ENCODE measurements at regions not wholly inside any gene's neighbourhood (a gene's known extent, or its start where the extent isn't known, plus 50 kb on each side); places are given as distances from the start of the nearest gene placed in this dataset.

DNA sequence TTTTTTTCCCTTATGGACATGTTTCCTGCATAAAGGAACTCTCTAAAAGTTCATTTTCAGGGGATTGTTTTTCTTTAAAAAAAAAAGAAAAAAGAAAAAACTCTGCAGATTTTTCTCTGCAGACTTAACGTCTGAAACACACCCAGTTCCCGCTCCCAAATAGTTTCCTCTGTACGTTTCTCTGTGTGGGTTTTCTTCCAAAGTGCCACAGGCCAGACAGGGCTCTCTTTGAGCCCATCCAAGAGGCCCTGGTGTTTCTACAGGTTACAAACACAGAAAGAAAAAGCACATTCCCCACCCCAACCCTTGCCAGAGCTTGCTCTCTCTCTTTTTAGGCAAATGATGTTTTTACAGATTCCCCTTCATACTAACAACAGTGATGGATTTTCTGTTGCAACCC, 258.6 kb downstream of the FNDC1 start:
- ChIA-PET POLR2A (no interaction called here), CTCF (no interaction called here)
- TF ChIP-seq CTCF (IDR thresholded peaks at IDR 0.05; ENCODE audit: low read depth, low read length): no peak
- no peak for DNase-seq (ENCODE audit: low read depth, low spot score)
- no peak overlapping the region for H3K4me3 ChIP-seq (ENCODE audit: low read depth, low read length)
- H3K27ac ChIP-seq (ENCODE audit: low read depth, low read length): no peak overlapping the region
- H3K27me3 ChIP-seq (ENCODE audit: control insufficient read depth, insufficient read depth, low read length): peaks cover 3% of the 10 kb centered on the region
- H3K9me3 ChIP-seq (ENCODE audit: control insufficient read depth, insufficient read depth, low read length): no peaks in the 10 kb centered on the region

DNA sequence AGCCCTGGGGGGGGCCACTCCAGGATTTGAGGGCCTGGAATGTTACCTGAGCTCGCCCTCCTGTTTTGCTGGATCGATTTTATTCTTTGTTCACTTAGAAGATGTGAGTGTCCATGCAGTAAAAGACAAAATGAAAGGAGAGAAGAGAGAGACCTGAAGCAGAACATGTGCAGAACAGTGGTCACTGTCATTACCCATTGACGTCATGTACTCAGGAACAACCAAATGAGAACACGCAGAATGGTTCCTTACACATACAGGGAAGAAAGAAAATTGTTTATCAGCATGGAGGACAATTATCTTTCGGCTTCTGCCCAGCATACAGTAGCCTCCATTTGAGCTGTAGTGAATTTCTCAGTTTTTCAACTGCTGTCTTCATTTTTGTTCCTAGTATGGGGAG, 258.1 kb downstream of the FNDC1 start:
- peaks cover 3% of the 10 kb centered on the region for H3K27me3 ChIP-seq (ENCODE audit: control insufficient read depth, insufficient read depth, low read length)
- no peak for DNase-seq (ENCODE audit: low read depth, low spot score)
- H3K4me3 ChIP-seq (ENCODE audit: low read depth, low read length): no peak overlapping the region
- H3K9me3 ChIP-seq (ENCODE audit: control insufficient read depth, insufficient read depth, low read length): no peaks in the 10 kb centered on the region; the same call in 1 of the 2 replicates
- POLR2A ChIA-PET: no interaction called here
- CTCF ChIA-PET: no interaction called here
- H3K27ac ChIP-seq (ENCODE audit: low read depth, low read length): no peak overlapping the region
- TF ChIP-seq CTCF (IDR thresholded peaks at IDR 0.05; ENCODE audit: low read depth, low read length): no peak

DNA sequence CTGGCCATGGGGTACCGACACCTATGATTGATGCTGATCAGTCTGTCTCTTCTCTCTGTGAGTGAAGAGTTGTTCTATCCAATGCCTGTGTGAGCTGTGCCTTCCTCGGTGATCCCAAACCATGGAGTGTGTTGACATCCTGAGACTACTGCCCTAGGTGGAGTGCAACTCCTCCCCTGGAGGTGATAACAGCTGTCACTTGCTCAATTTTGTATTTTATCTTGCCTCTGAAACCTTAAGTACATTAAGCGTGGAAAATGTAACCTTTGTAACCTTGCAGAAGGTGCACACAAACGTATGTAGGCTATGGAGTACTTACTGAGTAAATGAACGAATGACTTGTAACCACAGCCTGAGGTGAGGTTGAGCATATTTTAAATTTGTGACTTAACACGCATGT, 256.2 kb downstream of the FNDC1 start:
- H3K9me3 ChIP-seq (ENCODE audit: control insufficient read depth, insufficient read depth, low read length): peaks cover 3% of the 10 kb centered on the region; the same call in 1 of the 2 replicates
- ChIA-PET POLR2A (no interaction called here), CTCF (no interaction called here)
- no peak for TF ChIP-seq CTCF (IDR thresholded peaks at IDR 0.05; ENCODE audit: low read depth, low read length)
- H3K27me3 ChIP-seq (ENCODE audit: control insufficient read depth, insufficient read depth, low read length): peaks cover 3% of the 10 kb centered on the region
- no peak for DNase-seq (ENCODE audit: low read depth, low spot score)
- no peak overlapping the region for H3K27ac ChIP-seq (ENCODE audit: low read depth, low read length)
- no peak overlapping the region for H3K4me3 ChIP-seq (ENCODE audit: low read depth, low read length)

DNA sequence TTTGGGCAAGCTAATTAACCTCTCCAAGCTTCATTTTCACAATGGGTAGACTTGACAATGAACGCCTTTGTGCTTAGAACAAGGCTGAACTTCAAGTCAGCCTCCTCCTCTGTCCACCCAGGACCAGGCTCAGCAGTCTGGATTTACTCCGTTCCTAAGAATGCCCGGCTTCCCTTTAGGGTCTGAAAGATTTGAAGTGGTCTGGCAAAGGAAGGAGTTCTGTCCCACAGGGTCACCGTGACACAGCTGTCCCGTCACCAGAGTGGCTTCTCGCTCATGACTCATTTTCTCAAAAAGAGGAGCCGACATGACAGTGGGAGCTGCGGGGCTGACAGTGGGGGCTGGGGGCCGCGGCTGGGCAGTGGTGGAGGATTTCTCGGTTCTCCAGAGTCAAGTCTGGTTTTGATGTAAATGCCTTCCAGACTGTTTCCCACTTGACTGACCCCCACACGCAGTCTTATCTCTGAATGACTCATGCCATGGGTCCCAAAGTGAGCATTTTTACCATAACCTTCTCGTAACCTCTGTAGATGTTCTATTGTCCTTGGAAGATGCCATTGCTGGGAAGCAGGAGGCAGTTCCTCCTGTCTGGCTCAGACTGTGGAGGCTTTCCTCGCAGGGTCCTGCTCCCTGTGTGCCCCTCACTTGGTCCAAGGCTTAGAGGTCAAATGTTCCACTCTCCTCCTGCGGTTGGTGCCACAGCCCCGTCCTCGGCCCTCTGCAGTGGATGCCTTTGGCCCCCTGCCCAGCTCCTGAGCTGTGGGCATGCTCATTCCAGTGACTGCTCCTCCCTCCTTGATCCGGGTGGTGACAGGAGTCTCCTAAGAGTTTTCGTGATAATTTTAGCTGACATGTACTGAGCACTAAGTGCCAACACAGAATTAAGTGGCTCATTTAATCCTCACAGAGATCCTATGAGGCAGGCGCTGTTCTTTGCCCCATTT, 253.1 kb downstream of the FNDC1 start:
- H3K27me3 ChIP-seq (ENCODE audit: control insufficient read depth, insufficient read depth, low read length): no peaks in the 10 kb centered on the region
- TF ChIP-seq CTCF (IDR thresholded peaks at IDR 0.05; ENCODE audit: low read depth, low read length): no peak
- CTCF ChIA-PET: no interaction called here
- H3K27ac ChIP-seq (ENCODE audit: low read depth, low read length): no peak overlapping the region
- peaks cover 3% of the 10 kb centered on the region; the same call in 1 of the 2 replicates for H3K9me3 ChIP-seq (ENCODE audit: control insufficient read depth, insufficient read depth, low read length)
- POLR2A ChIA-PET: no interaction called here
- no peak overlapping the region for H3K4me3 ChIP-seq (ENCODE audit: low read depth, low read length)
- no peak for DNase-seq (ENCODE audit: low read depth, low spot score)

DNA sequence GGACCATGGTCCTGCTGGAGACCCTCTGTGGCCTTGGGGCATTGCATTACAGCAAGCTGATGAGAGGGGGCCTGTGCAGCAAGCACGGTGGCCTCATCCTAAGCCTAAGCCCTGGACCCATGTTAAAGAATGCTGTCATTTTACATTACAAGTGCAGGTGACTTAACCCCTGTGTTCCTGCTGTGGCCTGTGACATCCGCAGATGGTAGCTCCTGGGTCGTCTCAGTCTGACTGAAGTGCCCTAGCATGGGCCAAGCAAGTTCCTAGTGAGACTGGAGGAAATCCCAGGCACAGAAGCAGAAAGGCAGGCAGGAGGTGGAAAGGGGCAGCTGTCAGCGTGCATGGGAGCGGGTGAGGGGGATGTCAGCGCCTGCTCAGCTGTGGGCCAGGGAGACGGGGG, 252.4 kb downstream of the FNDC1 start:
- TF ChIP-seq CTCF (IDR thresholded peaks at IDR 0.05; ENCODE audit: low read depth, low read length): no peak
- Histone ChIP-seq H3K27ac (ENCODE audit: low read depth, low read length) (no peak overlapping the region), H3K9me3 (ENCODE audit: control insufficient read depth, insufficient read depth, low read length) (peaks cover 3% of the 10 kb centered on the region; the same call in 1 of the 2 replicates), H3K4me3 (ENCODE audit: low read depth, low read length) (no peak overlapping the region), H3K27me3 (ENCODE audit: control insufficient read depth, insufficient read depth, low read length) (no peaks in the 10 kb centered on the region)
- CTCF ChIA-PET: no interaction called here
- POLR2A ChIA-PET: no interaction called here
- no peak for DNase-seq (ENCODE audit: low read depth, low spot score)
